Activated CD4-positive, alpha-beta T cell treated with anti-CD3 and anti-CD28 coated beads for 48 hours (primary cell): ENCODE measurements at regions not wholly inside any gene's neighbourhood (a gene's known extent, or its start where the extent isn't known, plus 50 kb on each side); places are given as distances from the start of the nearest gene placed in this dataset.

Experiments
- DNase-seq: peaks from one replicate; pipeline ENCODE4 v3.0.0-alpha.2; 2020

- no peak for DNase-seq
Measured at GRCh38 chr21:17869115-17869514, 50.0 kb upstream of the C21orf91 start.
